Right renal pelvis (tissue), 4 donors: ENCODE measurements at regions not wholly inside any gene's neighbourhood (a gene's known extent, or its start where the extent isn't known, plus 50 kb on each side); places are given as distances from the start of the nearest gene placed in this dataset.
A peak's percentile ranks its signal among the peaks of the same experiment; 100 is the strongest.

Experiments
- DNase-seq, 4 donors: peaks; one replicate each; pipeline ENCODE4 v3.0.0-alpha.2; 2013; ENCODE audit warnings: low read depth in 4 of 4, low spot score in 3 of 4, missing footprints in 1 of 4

GRCh38 chr1:29490204-29490934 is 254.0 kb downstream of the PTPRU start:
- DNase-seq: no peak

DNA sequence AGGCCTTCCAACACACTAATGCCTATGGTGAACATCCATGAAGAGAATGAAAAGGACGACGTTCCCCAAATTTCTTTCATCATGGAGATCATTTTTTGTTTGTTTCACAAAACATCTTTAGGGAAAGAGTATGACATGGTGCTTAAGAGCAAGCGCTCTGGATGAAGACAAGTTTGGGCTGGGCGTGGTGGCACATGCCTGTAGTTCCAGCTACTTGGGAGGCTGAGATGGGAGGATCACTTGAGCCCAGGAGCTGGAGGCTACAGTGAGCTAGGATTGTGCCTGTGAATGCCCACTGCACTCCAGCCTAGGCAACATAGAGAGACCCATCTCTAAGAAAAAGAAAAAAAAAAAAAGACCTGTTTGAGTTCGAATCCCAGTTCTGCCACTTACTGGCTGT is 253.1 kb downstream of the PTPRU start:
- no peak for DNase-seq

DNA sequence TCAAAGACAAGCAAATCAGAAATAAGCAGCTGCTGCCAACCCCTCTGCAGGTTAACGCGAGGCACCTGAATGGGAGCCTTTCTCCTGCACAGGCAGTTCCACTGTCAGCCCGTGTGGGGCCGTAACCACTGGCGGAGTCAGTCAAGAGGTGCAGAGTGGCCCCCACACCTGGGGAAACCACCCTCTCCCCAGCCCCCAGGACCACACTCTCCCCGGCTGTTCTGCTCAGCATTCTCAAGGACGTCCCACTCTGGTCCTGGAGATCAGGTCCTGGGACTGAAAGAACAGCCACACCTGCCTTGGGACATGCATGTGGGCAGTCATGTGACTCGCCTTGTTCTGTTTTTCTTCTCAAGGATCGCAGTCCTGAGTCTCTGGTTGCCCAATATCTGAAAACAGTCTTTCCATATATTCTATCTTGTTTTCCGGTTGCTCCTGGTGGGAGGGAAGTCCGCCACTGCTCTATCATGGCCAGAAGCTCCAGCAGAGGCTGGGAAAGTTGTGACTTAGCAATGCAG is 252.5 kb downstream of the PTPRU start:
- DNase-seq: no peak

DNA sequence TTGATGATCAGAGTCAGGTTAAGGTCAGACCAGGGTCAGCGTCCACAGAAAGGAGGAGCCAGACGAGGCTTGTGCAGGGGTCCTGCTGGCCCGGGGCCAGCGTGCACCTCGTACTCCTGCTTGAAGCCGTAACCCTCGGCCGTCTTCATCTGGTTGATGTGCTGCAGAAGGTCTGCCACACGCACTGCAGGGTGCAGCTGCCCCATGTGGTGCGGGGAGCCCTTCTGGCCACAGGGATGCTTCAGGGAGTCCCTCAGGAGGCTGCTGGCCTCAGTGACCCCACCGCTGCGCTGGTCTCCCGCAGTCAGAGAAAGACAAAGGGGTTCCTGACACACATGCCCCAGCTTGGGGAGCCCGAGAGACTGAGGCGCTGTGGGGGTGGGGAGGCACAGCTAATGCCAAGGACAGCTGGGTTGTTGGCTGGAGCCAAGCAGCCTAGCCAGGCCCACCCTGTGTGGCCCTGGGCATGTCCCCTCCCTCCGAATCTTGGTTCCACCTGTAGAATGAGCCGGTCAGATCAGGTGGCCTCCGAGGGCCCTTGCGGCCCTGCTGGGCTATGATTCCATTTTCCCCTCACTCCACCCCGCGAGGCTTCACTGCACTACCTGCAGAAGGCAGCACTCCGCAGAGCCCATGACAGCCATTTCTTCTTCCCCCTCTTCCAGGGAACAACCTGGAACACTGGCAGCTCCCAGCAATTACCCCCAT is 251.9 kb downstream of the PTPRU start:
- DNase-seq: no peak

DNA sequence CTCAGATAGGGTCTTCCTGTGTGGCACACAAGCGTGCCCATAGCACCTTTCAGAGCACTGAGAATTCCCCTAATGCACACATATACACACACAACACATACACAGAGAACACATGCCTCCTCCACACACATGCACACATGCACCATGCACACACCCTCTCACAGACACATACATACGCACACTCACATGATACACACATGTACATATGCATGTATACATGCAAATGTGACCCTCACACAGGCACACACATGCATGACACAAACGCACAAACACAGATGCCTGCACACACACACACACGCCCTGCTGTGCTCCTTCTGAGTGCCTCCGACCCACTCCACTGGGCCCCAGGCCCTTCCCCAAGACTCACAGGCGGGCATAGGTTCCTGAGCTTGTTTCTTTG is 251.0 kb downstream of the PTPRU start:
- DNase-seq: no peak

- DNase-seq: no peak
Measured at GRCh38 chr1:29485096-29485925, 249.0 kb downstream of the PTPRU start.

GRCh38 chr1:29482991-29483390 is 246.7 kb downstream of the PTPRU start:
- no peak for DNase-seq

GRCh38 chr1:29482064-29482463 is 245.7 kb downstream of the PTPRU start:
- DNase-seq: no peak

DNA sequence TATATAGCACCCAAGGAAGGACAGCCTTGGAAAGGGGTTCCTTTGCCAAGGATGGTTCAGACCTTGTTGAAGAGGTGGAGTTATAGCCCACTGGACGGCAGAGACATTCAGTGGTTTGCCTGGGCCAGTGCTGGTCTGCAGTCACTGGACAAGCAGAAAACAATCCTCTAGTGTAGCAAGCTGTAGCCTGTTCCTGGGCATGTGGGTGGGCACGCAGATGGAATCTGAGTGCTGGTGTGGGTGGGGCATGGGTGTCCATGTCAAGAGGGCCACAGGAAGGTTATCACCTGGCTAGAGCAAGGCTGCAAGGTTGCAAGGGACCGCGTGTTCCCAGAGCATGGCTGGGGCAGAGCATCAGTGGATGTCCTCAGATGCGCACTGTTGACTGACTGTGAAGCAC is 244.7 kb downstream of the PTPRU start:
- no peak for DNase-seq

DNA sequence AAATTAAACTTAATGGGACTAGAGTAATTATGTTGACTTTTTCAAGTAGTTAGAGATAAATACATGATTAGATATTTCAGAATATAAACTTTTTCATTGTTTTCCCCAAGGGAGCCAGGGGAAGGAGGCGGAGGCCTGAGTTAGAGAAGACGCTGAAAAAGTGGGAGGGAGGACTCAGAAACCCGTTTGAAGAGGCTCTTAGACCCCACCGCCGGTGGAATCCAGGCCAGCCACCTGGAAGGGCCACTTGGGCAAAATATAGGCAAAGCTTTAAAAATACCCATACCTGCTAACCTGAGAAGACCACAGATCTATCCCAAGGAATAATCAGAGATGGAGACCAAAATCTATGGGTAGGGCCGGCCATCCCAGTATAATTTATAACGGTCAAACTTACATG is 242.6 kb downstream of the PTPRU start:
- DNase-seq: no peak

GRCh38 chr1:29478151-29478791 is 241.9 kb downstream of the PTPRU start:
- peak in 1 of 4 donors; percentile 10 for DNase-seq

GRCh38 chr1:29475326-29475725 is 239.0 kb downstream of the PTPRU start:
- DNase-seq: no peak

DNA sequence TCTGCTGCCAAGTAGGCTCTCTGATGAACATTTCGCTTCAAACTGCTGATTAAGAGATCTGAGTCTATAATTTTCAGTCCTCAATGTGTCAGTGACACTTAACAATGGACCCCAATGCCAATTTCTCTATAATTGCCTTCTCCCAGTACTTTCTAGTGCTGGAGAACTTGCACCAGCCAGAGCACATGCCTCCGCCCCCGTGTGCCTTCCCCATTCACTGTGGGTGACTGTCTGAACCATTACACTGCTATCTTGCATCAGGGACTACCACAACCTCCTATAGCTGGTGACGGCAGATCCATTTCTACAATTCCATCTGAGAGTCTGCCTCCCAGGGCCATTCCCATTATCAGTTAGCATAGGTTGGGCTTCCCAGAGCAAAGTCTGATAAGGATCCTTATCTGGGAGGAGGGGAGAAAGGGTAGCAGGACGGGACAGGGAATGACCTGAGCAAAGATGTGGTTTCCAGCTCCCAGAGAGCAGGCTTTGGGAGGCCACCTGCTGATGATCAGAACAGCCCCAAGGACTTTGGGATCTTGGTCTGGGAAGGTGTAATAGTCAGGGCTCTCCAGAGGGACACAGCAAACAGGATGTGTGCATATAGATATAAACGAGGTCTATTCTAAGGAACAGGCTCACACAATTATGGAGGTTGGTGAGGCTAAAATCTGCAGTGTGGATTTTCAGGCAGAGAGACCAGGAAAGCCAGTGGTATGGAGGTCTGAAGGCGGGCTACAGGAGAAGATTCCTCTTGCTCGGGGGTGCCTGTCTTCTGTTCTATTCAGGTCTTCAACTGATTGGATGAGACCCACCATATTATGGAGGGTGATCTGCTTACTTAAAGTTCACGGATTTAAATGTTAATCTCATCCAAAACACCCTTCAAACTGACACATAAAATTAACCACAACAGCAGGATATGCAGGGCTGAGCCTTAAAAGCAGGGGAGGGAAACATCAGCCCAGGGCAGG is 238.2 kb downstream of the PTPRU start:
- no peak for DNase-seq

DNA sequence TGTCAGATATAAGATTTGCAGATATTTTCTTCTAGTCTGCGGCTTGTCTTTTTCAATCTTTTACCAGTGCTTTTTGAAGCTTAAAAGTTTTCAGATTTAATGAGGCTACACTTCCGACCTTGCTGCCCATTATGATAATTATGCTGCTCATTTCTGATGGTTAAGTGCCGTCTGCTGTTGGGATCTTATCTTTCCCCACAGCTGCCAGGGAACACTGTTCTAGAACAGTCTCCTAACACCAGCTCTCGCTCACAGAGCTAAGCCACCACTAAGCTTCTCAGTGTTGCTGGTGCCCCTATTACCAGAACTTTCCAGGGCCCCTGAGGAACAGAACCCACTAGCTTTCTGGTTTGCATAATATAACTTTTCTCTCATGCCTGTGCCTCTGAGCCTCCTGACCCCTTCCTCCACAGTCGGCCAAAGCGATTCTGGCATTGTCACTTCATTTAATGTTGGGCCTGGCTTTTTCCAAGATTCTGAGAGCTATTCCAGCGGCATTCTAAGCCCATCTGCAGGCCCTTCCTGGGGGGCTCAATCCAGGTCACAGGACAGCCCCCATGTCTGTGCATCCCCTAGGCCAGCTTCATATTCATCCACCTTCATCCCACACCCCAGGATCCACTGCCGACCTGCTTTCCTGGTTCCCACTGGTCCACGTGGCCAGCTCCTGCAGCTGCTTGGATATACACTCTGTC is 237.0 kb downstream of the PTPRU start:
- no peak for DNase-seq

GRCh38 chr1:29471487-29472313 is 235.4 kb downstream of the PTPRU start:
- DNase-seq: peak in 2 of 4 donors; percentile 36 to 55

- no peak for DNase-seq
Measured at GRCh38 chr1:29470788-29471119, 234.4 kb downstream of the PTPRU start.

- no peak for DNase-seq
Measured at GRCh38 chr1:29470087-29470787, 233.9 kb downstream of the PTPRU start.

DNA sequence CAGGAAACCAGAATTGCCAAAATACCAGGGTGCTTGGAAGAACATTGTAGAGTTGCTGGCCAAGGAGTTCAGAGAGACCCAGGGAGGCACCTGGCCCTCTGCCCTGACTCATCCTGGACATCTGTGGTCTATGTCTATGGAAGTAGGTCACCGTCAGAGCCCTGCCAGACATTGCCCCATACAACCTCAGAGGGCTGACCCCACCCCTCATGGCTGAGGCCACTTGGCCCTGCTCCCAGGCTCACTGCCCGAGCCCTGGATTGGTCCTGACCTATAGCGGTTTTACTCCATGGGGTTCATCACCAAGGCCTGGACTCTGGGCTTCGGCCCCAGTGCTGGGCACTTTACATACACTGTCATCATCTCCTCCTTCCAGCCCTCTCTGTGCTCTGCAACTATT is 233.1 kb downstream of the PTPRU start:
- no peak for DNase-seq
